ENCODE measurements at regions not wholly inside any gene's neighbourhood (a gene's known extent, or its start where the extent isn't known, plus 50 kb on each side); places are given as distances from the start of the nearest gene placed in this dataset.

DNA sequence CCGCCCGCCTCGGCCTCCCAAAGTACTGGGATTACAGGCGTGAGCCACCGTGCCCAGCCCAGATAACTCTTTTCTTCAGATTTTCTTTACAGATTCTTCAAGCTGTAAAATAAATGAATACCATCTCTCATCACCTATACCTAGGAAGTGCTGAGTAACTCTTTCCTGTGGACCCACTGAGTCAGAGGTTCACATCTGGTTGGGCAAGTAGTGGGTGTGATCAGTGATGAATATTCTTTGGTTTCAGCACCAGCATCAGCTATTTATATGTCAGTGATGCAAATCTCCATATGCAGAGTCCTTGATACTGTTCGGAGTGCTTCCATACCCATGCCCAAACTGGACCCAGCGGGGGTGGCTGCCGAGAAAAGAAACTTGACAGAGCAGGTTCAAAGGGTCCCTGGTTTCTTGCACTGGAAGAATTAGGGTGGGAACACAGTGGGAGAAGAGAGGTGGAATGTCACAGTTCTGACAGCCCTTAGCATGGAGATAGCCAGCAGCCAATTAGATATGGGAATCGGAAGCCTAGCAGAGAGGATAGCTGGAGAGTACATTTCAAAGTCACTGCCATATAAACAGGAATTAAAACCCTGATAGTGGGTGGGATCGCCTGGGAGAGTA lies 64.9 kb upstream of the DDR1 start:
- no peak for TF ChIP-seq CTCF (conservative IDR thresholded peaks at IDR 0.05; ENCODE audit: low read length)
- no peak for TF ChIP-seq EZH2phosphoT487 (IDR thresholded peaks at IDR 0.05; ENCODE audit: borderline replicate concordance)
